Kidney (tissue), 13 donors: ENCODE measurements at regions not wholly inside any gene's neighbourhood (a gene's known extent, or its start where the extent isn't known, plus 50 kb on each side); places are given as distances from the start of the nearest gene placed in this dataset.

ENCODE experiments used
- DNase-seq, 5 donors: peaks; one replicate each; pipeline ENCODE4 v3.0.0-alpha.2; 2013 to 2020
- FAIRE-seq: peaks from 2 replicates; lab custom pipeline; 2012; peaks lifted over from hg19 to GRCh38; lab: Jason Lieb, UNC
- H3K27ac ChIP-seq, 2 donors: one replicate each; pipeline ENCODE4 v1.7.0; 2013; ENCODE audit warnings: low read depth in 2 of 2, low read length in 2 of 2, inconsistent platforms in 1 of 2
- H3K27me3 ChIP-seq: one replicate; pipeline ENCODE4 v1.7.1; 2013; ENCODE audit warnings: low read length, inconsistent platforms; ENCODE audit not compliant: control insufficient read depth, insufficient read depth
- H3K36me3 ChIP-seq, 3 donors: one replicate each; pipeline versions ENCODE4 v1.7.0 to v1.7.1; 2013; ENCODE audit warnings: low read length in 3 of 3, control low read depth in 1 of 3, inconsistent platforms in 1 of 3; ENCODE audit not compliant: insufficient read depth in 3 of 3, control insufficient read depth in 2 of 3
- H3K4me1 ChIP-seq, 3 donors: one replicate each; pipeline versions ENCODE4 v1.7.0 to v1.7.1; 2013; ENCODE audit warnings: low read length in 3 of 3, inconsistent platforms in 1 of 3, low read depth in 1 of 3; ENCODE audit not compliant: control insufficient read depth in 2 of 3, insufficient read depth in 2 of 3
- H3K4me3 ChIP-seq, 3 donors: one replicate each; pipeline versions ENCODE4 v1.7.0 to v1.8.1; 2013; ENCODE audit warnings: low read length in 3 of 3, control low read depth in 1 of 3, inconsistent platforms in 1 of 3
- H3K9ac ChIP-seq, 3 donors: one replicate each; pipeline versions ENCODE4 v1.7.0 to v1.7.1; 2013; ENCODE audit warnings: low read length in 3 of 3, control low read depth in 1 of 3, inconsistent platforms in 1 of 3
- H3K9me3 ChIP-seq, 3 donors: one replicate each; pipeline versions ENCODE4 v1.7.0 to v1.7.1; 2013; ENCODE audit warnings: low read length in 3 of 3, control low read depth in 1 of 3, inconsistent platforms in 1 of 3; ENCODE audit not compliant: control insufficient read depth in 2 of 3, insufficient read depth in 1 of 3
- CTCF ChIP-seq: IDR thresholded peaks from 3 replicates; pipeline ENCODE4 v1.5.1; 2012; ENCODE audit warnings: mild to moderate bottlenecking, moderate library complexity, borderline replicate concordance; ENCODE audit not compliant: insufficient read depth; ENCODE audit errors: extremely low read depth
- intact Hi-C: fragments of 100-400 bp; cut with DNase I; formaldehyde crosslinking; loops from one replicate; pipeline ENCODE4 v1.11.1; 2022
- donor health status: control.
- donor health status: control.
- donor health status: control.
- donor health status: control.
- donor health status: control.
- donor health status: DM: yes; HTN: yes; CAD: no.
- donor health status: Normal renal cell carcinoma (clear cell type).

DNA sequence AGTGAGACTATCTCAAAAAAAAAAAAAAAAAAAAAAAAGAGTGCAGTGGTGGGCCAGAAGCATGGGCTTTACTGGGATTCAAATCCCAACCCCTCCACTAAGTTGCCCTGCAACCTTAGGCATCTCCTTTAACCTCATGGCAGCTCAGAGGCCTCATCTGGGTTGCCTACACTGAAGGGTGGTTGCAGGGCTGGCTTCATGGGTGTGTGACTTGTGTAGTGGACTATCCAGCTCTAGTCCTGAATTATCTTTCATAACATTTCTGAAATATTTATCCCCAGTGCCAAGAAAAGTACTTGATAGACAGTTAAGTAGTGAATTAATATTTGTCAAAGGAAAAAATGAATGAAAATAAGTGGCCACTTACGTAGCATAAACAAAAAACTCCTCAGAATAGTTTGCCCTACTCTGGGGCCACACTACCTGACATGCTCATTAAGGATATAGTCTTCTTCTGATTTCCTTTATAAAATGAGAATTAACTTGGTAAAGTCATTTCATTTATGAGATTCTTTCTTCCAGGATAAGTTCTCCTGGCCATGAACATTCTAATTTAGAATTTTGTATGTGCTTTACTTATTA is 116.0 kb upstream of the SYT13 start:
- Histone ChIP-seq H3K4me1 (no peaks in the 10 kb centered on the region), H3K9ac (no peak overlapping the region), H3K4me3 (no peak overlapping the region), H3K27me3 (no peaks in the 10 kb centered on the region), H3K9me3 (no peaks in the 10 kb centered on the region), H3K36me3 (no peaks in the 10 kb centered on the region), H3K27ac (no peak overlapping the region)
- no peak for TF ChIP-seq CTCF
- FAIRE-seq (no peak), DNase-seq (peak in 1 of 5 donors; percentile 9)
- intact Hi-C loops = no loop called here

DNA sequence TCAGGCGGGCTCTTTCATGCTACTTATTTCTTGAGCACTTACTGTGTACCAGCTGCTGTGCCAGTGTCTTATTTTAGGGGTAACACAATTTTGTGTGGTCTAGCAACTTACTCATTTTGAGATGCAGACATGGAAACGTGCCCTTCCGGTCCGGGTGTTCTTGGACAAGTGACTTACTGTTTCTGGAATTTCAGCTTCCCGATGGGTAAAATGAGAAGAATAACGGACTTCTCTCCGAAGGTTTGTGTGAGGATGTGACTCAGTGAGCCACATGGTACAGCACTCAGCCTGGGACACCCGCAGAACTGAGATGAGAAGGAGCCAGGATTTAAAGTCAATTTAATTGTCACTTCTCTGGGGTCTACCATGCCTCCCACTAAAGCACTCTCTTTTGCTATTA is 114.5 kb upstream of the SYT13 start:
- Histone ChIP-seq H3K4me1 (no peaks in the 10 kb centered on the region), H3K27me3 (no peaks in the 10 kb centered on the region), H3K9me3 (no peaks in the 10 kb centered on the region), H3K36me3 (no peaks in the 10 kb centered on the region), H3K9ac (no peak overlapping the region), H3K27ac (no peak overlapping the region), H3K4me3 (no peak overlapping the region)
- intact Hi-C loops = no loop called here
- no peak for FAIRE-seq
- DNase-seq = peak in 1 of 5 donors; percentile 15
- no peak for TF ChIP-seq CTCF

DNA sequence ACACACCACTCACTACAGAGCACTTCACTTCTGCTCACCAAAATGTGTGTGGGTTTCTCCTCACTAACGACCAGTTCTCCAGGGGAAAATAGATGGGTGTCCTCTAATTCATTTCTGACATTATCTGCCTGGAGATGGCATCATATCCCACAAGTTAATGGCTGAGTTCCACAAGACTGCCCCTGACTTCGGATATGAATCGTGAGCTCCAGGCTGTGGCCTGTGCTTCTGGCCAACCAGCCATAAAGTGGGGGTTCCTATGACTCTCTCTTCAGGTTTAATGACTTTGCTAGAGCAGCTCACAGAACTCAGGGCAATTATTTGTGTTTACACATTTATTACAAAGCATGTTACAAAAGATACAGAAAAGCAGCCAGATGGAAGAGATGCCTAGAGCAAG is 113.0 kb upstream of the SYT13 start:
- Histone ChIP-seq H3K27ac (no peak overlapping the region), H3K27me3 (no peaks in the 10 kb centered on the region), H3K9me3 (no peaks in the 10 kb centered on the region), H3K36me3 (no peaks in the 10 kb centered on the region), H3K4me3 (no peak overlapping the region), H3K4me1 (no peaks in the 10 kb centered on the region), H3K9ac (no peak overlapping the region)
- no peak for FAIRE-seq
- no peak for TF ChIP-seq CTCF
- no peak for DNase-seq
- intact Hi-C loops = no loop called here

- intact Hi-C loops = no loop called here
- TF ChIP-seq CTCF = no peak
- Histone ChIP-seq H3K4me1 (no peaks in the 10 kb centered on the region), H3K27me3 (no peaks in the 10 kb centered on the region), H3K27ac (no peak overlapping the region), H3K4me3 (no peak overlapping the region), H3K36me3 (no peaks in the 10 kb centered on the region), H3K9me3 (no peaks in the 10 kb centered on the region), H3K9ac (no peak overlapping the region)
- DNase-seq (no peak), FAIRE-seq (no peak)
Observed at GRCh38 chr11:45398325-45398724, 112.2 kb upstream of the SYT13 start.
